K562 (cell line): ENCODE measurements at regions not wholly inside any gene's neighbourhood (a gene's known extent, or its start where the extent isn't known, plus 50 kb on each side); places are given as distances from the start of the nearest gene placed in this dataset.

Source experiments
- ATAC-seq: fragments of 200-7000 bp; cut with Tn5 transposase; 3 replicates; pipeline ENCODE4 v1.9.1; 2020; ENCODE audit warnings: moderate library complexity
- BruUV-seq: library from RNA; stranded (reverse); fragments of 400-500 nt; replicated peaks from 2 replicates; lab custom pipeline; 2021; lab: Mats Ljungman, UMichigan
- CTCF ChIA-PET: fragments of 300-600 bp; formaldehyde crosslinking; extraction: SDS; loops from one replicate; lab custom pipeline; 2021; ENCODE audit warnings: low intra/inter-chr PET ratio; lab: Yijun Ruan, JAX
- POLR2A ChIA-PET: fragments of 300-600, 350-650 bp; sonication (Branson Sonifier 250); formaldehyde crosslinking; extraction: SDS; loops from one replicate; lab custom pipeline; 2021; ENCODE audit warnings: antibody characterized with exemption, inconsistent platforms; lab: Yijun Ruan, JAX
- DNase-seq, 4 experiments: peaks; one replicate each; pipeline versions ENCODE4 v3.0.0 to v3.0.0-alpha.2; 2011 to 2018; ENCODE audit warnings: low spot score in 3 of 4, mixed read lengths in 3 of 4; ENCODE audit errors: extremely low read depth in 1 of 4
- FAIRE-seq: peaks from 2 replicates; lab custom pipeline; 2011; peaks lifted over from hg19 to GRCh38; lab: Jason Lieb, UNC
- H2AFZ ChIP-seq: 2 replicates; pipeline ENCODE4 v1.6.0; 2011; ENCODE audit warnings: low read depth, low read length, control low read depth, inconsistent platforms
- H3K27ac ChIP-seq: fragments of 200-600 bp; 3 replicates; pipeline ENCODE4 v1.8.0; 2011; ENCODE audit warnings: low read depth, mild to moderate bottlenecking, control low read depth, inconsistent platforms, low read length, moderate library complexity, mixed read lengths; ENCODE audit errors: extremely low read depth
- H3K27me3 ChIP-seq, 2 experiments: fragments of 300-600 bp in 1 of 2; 2 replicates in 1 of 2; 3 replicates in 1 of 2; pipeline versions ENCODE4 v1.6.0 to v1.8.0; 2011; ENCODE audit warnings: inconsistent platforms in 2 of 2, low read length in 2 of 2, mild to moderate bottlenecking in 1 of 2, mixed read lengths in 1 of 2, moderate library complexity in 1 of 2; ENCODE audit not compliant: control insufficient read depth in 2 of 2, insufficient read depth in 2 of 2
- H3K36me3 ChIP-seq: fragments of 300-600 bp; 3 replicates; pipeline ENCODE4 v1.8.0; 2011; ENCODE audit warnings: mild to moderate bottlenecking, low read length, inconsistent platforms; ENCODE audit not compliant: control insufficient read depth, insufficient read depth
- H3K4me1 ChIP-seq, 2 experiments: fragments of 200-600 bp in 1 of 2; replicated peaks in 1 of 2; 2 replicates in 1 of 2; 3 replicates in 1 of 2; pipeline versions ENCODE4 v1.5.1 to v1.8.0; 2011; ENCODE audit warnings: inconsistent platforms in 2 of 2, low read length in 2 of 2, mild to moderate bottlenecking in 1 of 2, mixed read lengths in 1 of 2, moderate library complexity in 1 of 2; ENCODE audit not compliant: control insufficient read depth in 2 of 2, insufficient read depth in 2 of 2
- H3K4me2 ChIP-seq: 2 replicates; pipeline ENCODE4 v1.6.1; 2011; ENCODE audit warnings: low read length, control low read depth, inconsistent platforms, mixed read lengths; ENCODE audit not compliant: insufficient read depth
- H3K4me3 ChIP-seq: fragments of 200-600 bp; sonication (generic), shearing (Covaris generic); 2 replicates; pipeline ENCODE4 v1.5.1; 2016; ENCODE audit warnings: control low read depth, inconsistent platforms
- H3K79me2 ChIP-seq: fragments of 200-600 bp; 3 replicates; pipeline ENCODE4 v1.8.0; 2011; ENCODE audit warnings: low read length, inconsistent platforms; ENCODE audit not compliant: control insufficient read depth, insufficient read depth
- H3K9ac ChIP-seq, 2 experiments: 2 replicates each; pipeline versions ENCODE4 v1.6.0 to v1.6.1; 2011; ENCODE audit warnings: low read depth in 2 of 2, low read length in 2 of 2, control low read depth in 1 of 2, inconsistent platforms in 1 of 2, mild to moderate bottlenecking in 1 of 2, mixed read lengths in 1 of 2; ENCODE audit not compliant: insufficient read depth in 1 of 2
- H3K9me1 ChIP-seq: one replicate; pipeline ENCODE4 v1.6.0; 2011; ENCODE audit warnings: inconsistent platforms, mild to moderate bottlenecking, low read length, moderate library complexity; ENCODE audit not compliant: control insufficient read depth, insufficient read depth
- H3K9me3 ChIP-seq: replicated peaks from 2 replicates; pipeline ENCODE4 v1.5.1; 2011; ENCODE audit warnings: low read depth, low read length, inconsistent platforms; ENCODE audit not compliant: control insufficient read depth, insufficient read depth
- H4K20me1 ChIP-seq: replicated peaks from 2 replicates; pipeline ENCODE4 v1.6.1; 2011; ENCODE audit warnings: low read length, inconsistent platforms, mixed read lengths; ENCODE audit not compliant: control insufficient read depth, insufficient read depth
- CTCF ChIP-seq, 3 experiments: IDR thresholded peaks in 2 of 3; conservative IDR thresholded peaks in 1 of 3; 2 replicates each; pipeline ENCODE4 v1.5.1; 2011 to 2012; ENCODE audit warnings: low read length in 3 of 3, mild to moderate bottlenecking in 3 of 3, control low read depth in 2 of 3, improper control_type of control experiment in 1 of 3, inconsistent platforms in 1 of 3, low read depth in 1 of 3, mixed read lengths in 1 of 3, moderate library complexity in 1 of 3; ENCODE audit not compliant: insufficient read depth in 2 of 3
- EGR1 ChIP-seq: fragments of 450-650 bp; conservative IDR thresholded peaks from 2 replicates; pipeline ENCODE4 v1.6.1; 2017; ENCODE audit warnings: mild to moderate bottlenecking
- EWSR1 ChIP-seq: fragments of 450-650 bp; IDR thresholded peaks from 2 replicates; pipeline ENCODE4 v1.6.1; 2018; ENCODE audit warnings: borderline replicate concordance, mild to moderate bottlenecking, low read depth, moderate library complexity; ENCODE audit not compliant: partially characterized antibody
- NFXL1 ChIP-seq: fragments of 450-650 bp; formaldehyde crosslinking; IDR thresholded peaks from 2 replicates; pipeline ENCODE4 v1.4.0; 2021; ENCODE audit warnings: mild to moderate bottlenecking
- POLR2AphosphoS5 ChIP-seq: IDR thresholded peaks from 2 replicates; pipeline ENCODE4 v1.6.1; 2011; ENCODE audit warnings: mild to moderate bottlenecking, low read depth, low read length, moderate library complexity; ENCODE audit not compliant: control insufficient read depth, insufficient read depth
- SRSF3 ChIP-seq: fragments of 200-400 bp; formaldehyde crosslinking; IDR thresholded peaks from 2 replicates; pipeline ENCODE4 v1.6.1; 2016; ENCODE audit warnings: mild to moderate bottlenecking, low read length, moderate library complexity; ENCODE audit not compliant: insufficient read depth
- ZNF217 ChIP-seq: sonication (generic); formaldehyde crosslinking; IDR thresholded peaks from 2 replicates; pipeline ENCODE4 v1.8.0; 2022; ENCODE audit warnings: mild to moderate bottlenecking, missing genetic modification reagents
- ZNF253 ChIP-seq: fragments of 250-450 bp; sonication (Bioruptor Pico); conservative IDR thresholded peaks from 2 replicates; pipeline ENCODE4 v1.6.1; 2021; ENCODE audit warnings: mild to moderate bottlenecking
- ZNF76 ChIP-seq: fragments of 250-450 bp; sonication (Bioruptor Pico); IDR thresholded peaks from 2 replicates; pipeline ENCODE4 v1.4.0; 2020; ENCODE audit warnings: mild to moderate bottlenecking, moderate library complexity, borderline replicate concordance
- ZNF77 ChIP-seq: fragments of 250-450 bp; sonication (Bioruptor Pico); IDR thresholded peaks from 2 replicates; pipeline ENCODE4 v1.5.0; 2020
- WGBS: fragments of 100-300 bp; shearing (Covaris generic); methylation state at CpG from one replicate; pipeline ENCODE4 v1.1.6; 2016; ENCODE audit warnings: low coverage, mixed read lengths; ENCODE audit not compliant: insufficient coverage; ENCODE audit errors: missing lambda C conversion rate; 5-methylcytosine and 5-hydroxymethylcytosine counted together
- in situ Hi-C: fragments of 300-500 bp; cut with MboI; formaldehyde crosslinking; loops from 4 replicates; pipeline ENCODE4 v1.15.0; 2018; ENCODE audit warnings: inconsistent platforms, mixed read lengths
- intact Hi-C: fragments of 100-400 bp; cut with micrococcal nuclease; formaldehyde crosslinking; loops from 2 replicates; pipeline ENCODE4 v1.14.2; 2022

GRCh38 chr7:46844486-46844885, 737.4 kb downstream of the TNS3 start:
- Histone ChIP-seq H3K4me1 (no peaks in the 10 kb centered on the region), H3K9me3 (no peaks in the 10 kb centered on the region), H3K9ac (no peak overlapping the region), H3K27me3 (no peaks in the 10 kb centered on the region), H3K36me3 (no peaks in the 10 kb centered on the region), H3K4me3 (no peak overlapping the region), H3K4me2 (no peak overlapping the region), H3K9me1 (no peaks in the 10 kb centered on the region), H2AFZ (no peak overlapping the region), H3K79me2 (no peaks in the 10 kb centered on the region), H3K27ac (no peak overlapping the region), H4K20me1 (no peaks in the 10 kb centered on the region)
- TF ChIP-seq ZNF253 (CRISPR knock-in tag): no peak
- no peak for TF ChIP-seq ZNF76 (CRISPR knock-in tag)
- no peak for TF ChIP-seq CTCF (IDR thresholded peaks at IDR 0.05 in 2 of 3, conservative IDR thresholded peaks at IDR 0.05 in 1 of 3; ENCODE audit: insufficient read depth in 2 of 3, low read depth in 1 of 3, low read length in 3 of 3)
- no peak for TF ChIP-seq NFXL1 (CRISPR knock-in tag)
- TF ChIP-seq ZNF77 (CRISPR knock-in tag): no peak
- TF ChIP-seq EGR1: no peak
- TF ChIP-seq EWSR1: no peak
- TF ChIP-seq ZNF217 (CRISPR knock-in tag): no peak
- TF ChIP-seq POLR2AphosphoS5: no peak
- TF ChIP-seq SRSF3: no peak
- in situ Hi-C loops (no loop called here), intact Hi-C loops (no loop called here)
- WGBS: 0% methylated on average over 3 of the region's 3 CpGs
- ChIA-PET POLR2A (no interaction called here), CTCF (no interaction called here)
- FAIRE-seq (no peak), ATAC-seq (no peak), DNase-seq (no peak)
- BruUV-seq: no TSS peak
